Right cardiac atrium (tissue), 5 donors: ENCODE measurements at regions not wholly inside any gene's neighbourhood (a gene's known extent, or its start where the extent isn't known, plus 50 kb on each side); places are given as distances from the start of the nearest gene placed in this dataset.

Source experiments
- ATAC-seq, 2 donors: fragments of 200-7000 bp; cut with Tn5 transposase; one replicate each; pipeline versions ENCODE4 v1.8.0 to v1.9.1; 2020; ENCODE audit warnings: moderate library complexity in 2 of 2, mild to moderate bottlenecking in 1 of 2
- DNase-seq, 3 donors: peaks; one replicate each; pipeline ENCODE4 v3.0.0-alpha.2; 2020
- H3K27ac ChIP-seq: one replicate; pipeline ENCODE4 v1.5.1; 2013; ENCODE audit warnings: mild to moderate bottlenecking, low read length, control low read depth, moderate library complexity
- H3K27me3 ChIP-seq: one replicate; pipeline ENCODE4 v1.6.1; 2013; ENCODE audit not compliant: control insufficient read depth, insufficient read depth
- H3K4me1 ChIP-seq: one replicate; pipeline ENCODE4 v1.6.1; 2013; ENCODE audit warnings: low read length; ENCODE audit not compliant: control insufficient read depth, insufficient read depth
- H3K4me3 ChIP-seq: one replicate; pipeline ENCODE4 v1.5.1; 2013; ENCODE audit warnings: low read length, control low read depth
- H3K9me3 ChIP-seq: one replicate; pipeline ENCODE4 v1.6.1; 2013; ENCODE audit warnings: low read length; ENCODE audit not compliant: control insufficient read depth
- WGBS: extraction: QIAGEN DNeasy Blood & Tissue Kit; methylation state at CpG from one replicate; pipeline ENCODE4 v1.1.7; 2013; 5-methylcytosine and 5-hydroxymethylcytosine counted together
- intact Hi-C, 4 donors: fragments of 100-400 bp; cut with DNase I; formaldehyde crosslinking; loops; one replicate each; pipeline versions ENCODE4 v1.11.0 to v1.14.0; 2022 to 2023
- donor health status: healthy with polysubstance abuse.
- donor health status: DM: no; HTN: yes; CAD: no.
- donor health status: DM: no; HTN: no; CAD: no.
- donor health status: DM: no; HTN: yes; CAD: no; lungs with severe emphysema.
- donor health status: DM: yes; HTN: yes; CAD: no.

DNA sequence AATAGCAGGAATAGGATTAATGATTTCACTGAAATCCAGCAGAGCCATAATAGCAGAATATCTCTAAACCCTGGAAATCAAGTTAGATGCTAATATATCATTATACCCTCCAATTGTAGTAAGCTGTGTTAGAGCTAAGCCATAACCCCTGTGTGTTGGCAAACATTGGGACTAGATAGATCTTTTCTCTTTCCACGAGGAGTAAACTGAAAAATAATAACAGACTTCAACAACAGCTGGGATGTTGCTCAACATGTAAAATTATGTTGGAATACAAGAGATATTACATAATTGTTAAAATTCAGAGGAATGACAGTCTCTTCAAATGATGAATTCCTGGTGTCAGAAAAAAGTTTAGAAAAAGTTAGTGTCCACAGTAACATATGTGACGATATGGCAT is 383.8 kb downstream of the SNAPC1 start:
- Histone ChIP-seq H3K9me3 (no peaks in the 10 kb centered on the region), H3K4me3 (no peak overlapping the region), H3K27ac (no peak overlapping the region), H3K4me1 (no peaks in the 10 kb centered on the region), H3K27me3 (no peaks in the 10 kb centered on the region)
- no peak for ATAC-seq
- WGBS, result 57% methylated on average over 2 of the region's 2 CpGs
- DNase-seq, result no peak
- intact Hi-C loops, result no loop called here

DNA sequence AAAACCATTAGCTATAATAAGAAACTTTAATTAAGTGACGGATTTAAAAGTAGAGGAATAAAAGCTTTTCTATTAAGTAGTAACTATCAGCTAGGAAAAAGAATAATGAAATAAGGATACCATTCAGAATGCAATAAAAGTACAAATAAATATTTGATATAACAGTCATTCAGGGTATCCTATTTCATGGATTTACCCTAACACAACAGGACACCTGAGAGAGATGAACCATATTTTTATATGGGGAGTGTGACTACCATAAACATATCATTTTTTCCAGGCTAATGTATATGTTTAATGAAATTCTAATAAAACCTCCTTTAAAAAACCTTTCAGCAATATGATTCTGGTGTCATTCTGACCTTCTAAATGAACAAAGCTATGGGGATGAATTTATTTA is 393.8 kb downstream of the SNAPC1 start:
- ATAC-seq (no peak), DNase-seq (no peak)
- no peak overlapping the region for H3K4me3 ChIP-seq
- H3K4me1 ChIP-seq, result no peaks in the 10 kb centered on the region
- intact Hi-C loops, result no loop called here
- no peaks in the 10 kb centered on the region for H3K9me3 ChIP-seq
- H3K27me3 ChIP-seq, result no peaks in the 10 kb centered on the region
- 76% methylated on average over 1 of the region's 1 CpG for WGBS
- H3K27ac ChIP-seq, result no peak overlapping the region

GRCh38 chr14:62158779-62159178 is 396.6 kb downstream of the SNAPC1 start:
- 8% methylated on average over 2 of the region's 2 CpGs for WGBS
- H3K4me1 ChIP-seq, result no peaks in the 10 kb centered on the region
- H3K4me3 ChIP-seq, result no peak overlapping the region
- H3K9me3 ChIP-seq, result no peaks in the 10 kb centered on the region
- DNase-seq, result no peak
- H3K27ac ChIP-seq, result no peak overlapping the region
- intact Hi-C loops, result no loop called here
- no peak for ATAC-seq
- no peaks in the 10 kb centered on the region for H3K27me3 ChIP-seq

DNA sequence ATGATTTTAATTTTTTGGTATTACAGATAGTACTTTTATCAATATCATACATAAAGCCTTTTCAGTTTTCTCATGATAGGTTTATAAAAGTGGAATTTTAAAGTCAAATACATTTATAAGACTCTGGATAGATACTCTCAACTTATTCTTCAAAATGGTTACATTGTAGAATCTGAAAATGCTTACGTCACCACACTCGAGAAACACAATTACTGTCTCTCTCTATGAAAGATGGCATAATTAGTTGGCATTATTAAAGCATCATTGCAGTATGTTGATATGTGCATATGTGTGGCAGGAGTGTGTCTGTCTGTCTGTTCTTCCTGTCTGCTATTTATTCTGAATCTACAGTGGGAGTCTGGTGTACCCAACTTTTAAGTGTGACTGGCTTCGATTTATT is 397.1 kb downstream of the SNAPC1 start:
- WGBS, result 82% methylated on average over 3 of the region's 3 CpGs
- no peaks in the 10 kb centered on the region for H3K9me3 ChIP-seq
- H3K4me1 ChIP-seq, result no peaks in the 10 kb centered on the region
- ATAC-seq, result no peak
- no peaks in the 10 kb centered on the region for H3K27me3 ChIP-seq
- no peak overlapping the region for H3K4me3 ChIP-seq
- intact Hi-C loops, result no loop called here
- H3K27ac ChIP-seq, result no peak overlapping the region
- no peak for DNase-seq

DNA sequence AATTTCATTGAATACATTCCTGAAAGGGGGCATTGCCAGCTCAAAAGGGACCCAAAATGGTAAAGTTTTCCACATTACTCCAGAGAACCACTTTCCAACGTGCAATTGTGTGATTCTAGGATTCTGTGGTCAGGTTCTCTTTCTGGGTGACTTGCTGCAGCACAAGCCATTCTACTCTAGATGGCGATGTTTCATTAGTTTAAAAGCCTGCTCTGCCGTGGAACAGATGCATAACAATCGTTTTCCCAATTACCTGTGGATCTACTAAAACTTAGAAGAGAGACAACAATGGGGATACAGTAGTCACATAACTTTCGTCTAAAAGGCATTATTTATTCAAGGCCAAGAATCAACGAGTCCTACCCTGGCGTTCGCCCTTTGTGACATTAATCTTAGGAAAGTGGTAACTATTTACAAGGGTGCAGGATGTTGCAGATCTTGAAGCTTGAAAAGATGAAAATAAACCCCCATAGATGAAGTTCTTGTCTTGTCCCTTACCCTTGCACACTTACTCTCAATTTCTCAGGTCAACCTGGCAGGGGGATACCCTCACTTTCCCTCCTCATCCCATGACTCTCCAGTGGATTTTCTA is 400.9 kb downstream of the SNAPC1 start:
- H3K27ac ChIP-seq, result no peak overlapping the region
- intact Hi-C loops, result loop anchor here in 2 of 4 donors (10.0 kb wide), 1 partner anchor 1112 kb away; no protein-coding TSS in a partner anchor
- H3K4me3 ChIP-seq, result no peak overlapping the region
- no peaks in the 10 kb centered on the region for H3K4me1 ChIP-seq
- H3K9me3 ChIP-seq, result no peaks in the 10 kb centered on the region
- ATAC-seq (peak; percentile 59 to 61), DNase-seq (no peak)
- WGBS, result 21% methylated on average over 8 of the region's 8 CpGs
- no peaks in the 10 kb centered on the region for H3K27me3 ChIP-seq

GRCh38 chr14:62168564-62169155 is 406.4 kb downstream of the SNAPC1 start:
- ATAC-seq, result no peak
- no peak for DNase-seq
- no peak overlapping the region for H3K27ac ChIP-seq
- 43% methylated on average over 3 of the region's 3 CpGs for WGBS
- H3K27me3 ChIP-seq, result no peaks in the 10 kb centered on the region
- no peaks in the 10 kb centered on the region for H3K4me1 ChIP-seq
- H3K4me3 ChIP-seq, result no peak overlapping the region
- intact Hi-C loops, result loop anchor here in 2 of 4 donors (10.0 kb wide), 1 partner anchor 1106 kb away; no protein-coding TSS in a partner anchor
- no peaks in the 10 kb centered on the region for H3K9me3 ChIP-seq

DNA sequence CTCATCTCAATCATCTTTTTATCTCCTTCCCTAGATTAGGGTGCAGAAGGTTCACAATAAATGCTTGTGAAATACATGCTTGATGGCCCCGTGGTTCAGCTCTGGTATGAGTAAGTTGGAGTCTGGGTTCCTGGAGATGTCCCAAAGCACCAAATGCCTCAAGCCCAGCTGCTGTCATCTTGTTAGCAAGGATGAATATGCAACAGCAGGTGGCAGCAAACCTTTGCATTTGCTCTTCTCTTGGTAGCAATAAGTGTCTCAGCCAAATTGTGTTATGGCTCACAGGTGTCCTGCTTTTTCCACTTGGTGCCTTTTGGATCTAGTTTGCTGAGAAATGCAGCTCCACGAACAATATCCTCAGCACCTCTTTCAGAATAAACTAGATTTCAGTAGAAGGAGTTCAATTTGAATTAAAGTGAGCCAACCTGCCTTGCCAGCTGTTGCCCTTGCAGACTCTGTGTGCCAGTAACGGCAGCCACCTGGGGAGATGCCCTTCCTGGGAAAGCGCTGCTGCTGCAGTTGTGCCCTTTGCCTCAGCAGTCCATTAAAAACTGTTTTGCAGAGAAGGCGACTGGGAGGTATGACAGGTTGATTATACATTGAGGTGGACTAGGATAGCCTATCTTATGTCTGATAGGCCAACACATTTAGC is 417.3 kb downstream of the SNAPC1 start:
- peak in 1 of 3 donors; percentile 28 for DNase-seq
- ATAC-seq, result peak; percentile 54 to 59
- no peaks in the 10 kb centered on the region for H3K4me1 ChIP-seq
- H3K9me3 ChIP-seq, result no peaks in the 10 kb centered on the region
- H3K27ac ChIP-seq, result no peak overlapping the region
- no peaks in the 10 kb centered on the region for H3K27me3 ChIP-seq
- intact Hi-C loops, result loop anchor here in 1 of 4 donors (10.0 kb wide), 1 partner anchor 1095 kb away; no protein-coding TSS in a partner anchor
- 53% methylated on average over 5 of the region's 5 CpGs for WGBS
- H3K4me3 ChIP-seq, result no peak overlapping the region

- DNase-seq, result no peak
- Histone ChIP-seq H3K27ac (no peak overlapping the region), H3K27me3 (no peaks in the 10 kb centered on the region), H3K4me1 (no peaks in the 10 kb centered on the region), H3K9me3 (no peaks in the 10 kb centered on the region), H3K4me3 (no peak overlapping the region)
- intact Hi-C loops, result loop anchor here in 1 of 4 donors (10.0 kb wide), 1 partner anchor 1093 kb away; no protein-coding TSS in a partner anchor
- WGBS, result 89% methylated on average over 3 of the region's 3 CpGs
- no peak for ATAC-seq
Measured at GRCh38 chr14:62181591-62181990, 419.4 kb downstream of the SNAPC1 start.

DNA sequence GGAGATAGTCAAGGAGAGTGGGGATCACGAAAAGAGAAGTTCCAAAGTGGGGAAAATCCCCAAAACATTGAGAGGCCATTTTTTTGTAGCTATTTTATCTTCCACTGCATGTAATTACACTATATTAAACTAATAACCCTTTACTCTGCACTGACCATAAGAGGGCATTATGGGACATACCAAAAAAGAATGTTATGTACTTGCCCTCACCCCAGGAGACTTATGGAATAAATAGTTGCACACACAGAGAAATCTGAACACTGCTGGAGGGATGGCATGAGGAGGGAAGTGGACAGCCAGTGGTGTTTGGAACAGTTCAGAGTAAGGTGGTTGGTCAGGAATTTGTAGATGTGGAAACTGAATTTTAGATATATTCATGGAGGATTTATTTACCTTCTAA is 422.9 kb downstream of the SNAPC1 start:
- intact Hi-C loops, result loop anchor here in 1 of 4 donors (10.0 kb wide), 1 partner anchor 1090 kb away; no protein-coding TSS in a partner anchor
- no peaks in the 10 kb centered on the region for H3K27me3 ChIP-seq
- WGBS, result 50% methylated on average over 1 of the region's 1 CpG
- H3K4me3 ChIP-seq, result no peak overlapping the region
- ATAC-seq (no peak), DNase-seq (no peak)
- no peak overlapping the region for H3K27ac ChIP-seq
- H3K4me1 ChIP-seq, result no peaks in the 10 kb centered on the region
- H3K9me3 ChIP-seq, result no peaks in the 10 kb centered on the region

GRCh38 chr14:62187265-62187664 is 425.0 kb downstream of the SNAPC1 start:
- Histone ChIP-seq H3K27me3 (no peaks in the 10 kb centered on the region), H3K4me3 (no peak overlapping the region), H3K9me3 (no peaks in the 10 kb centered on the region), H3K27ac (no peak overlapping the region), H3K4me1 (no peaks in the 10 kb centered on the region)
- 38% methylated on average over 2 of the region's 2 CpGs for WGBS
- DNase-seq, result no peak
- intact Hi-C loops, result loop anchor here in 1 of 4 donors (10.0 kb wide), 1 partner anchor 1088 kb away; no protein-coding TSS in a partner anchor
- ATAC-seq, result no peak

DNA sequence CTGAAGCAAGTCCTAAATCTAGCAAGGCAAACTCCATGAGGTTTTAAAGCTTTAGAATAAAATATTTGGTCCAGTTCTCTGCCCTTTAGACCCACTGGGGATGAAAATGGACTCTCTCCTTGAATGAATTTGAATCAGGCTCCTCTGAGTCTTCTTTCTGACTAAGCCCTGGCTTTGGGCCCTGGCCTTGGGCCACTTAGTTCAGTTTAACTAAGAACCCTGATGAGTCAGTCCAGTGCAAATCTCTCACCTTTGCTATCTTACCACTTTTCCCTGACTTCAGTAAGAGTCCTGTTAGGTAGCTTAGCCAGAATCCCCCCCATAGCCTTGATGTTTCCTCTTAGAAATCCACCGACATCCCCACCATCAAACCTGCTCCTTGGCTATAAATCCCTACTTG is 427.5 kb downstream of the SNAPC1 start:
- WGBS, result 0% methylated on average over 1 of the region's 1 CpG
- no peak overlapping the region for H3K27ac ChIP-seq
- H3K27me3 ChIP-seq, result no peaks in the 10 kb centered on the region
- H3K9me3 ChIP-seq, result no peaks in the 10 kb centered on the region
- no peak for ATAC-seq
- peak in 2 of 3 donors; percentile 17 to 46 for DNase-seq
- intact Hi-C loops, result loop anchor here in 1 of 4 donors (10.0 kb wide), 1 partner anchor 1085 kb away; no protein-coding TSS in a partner anchor
- no peak overlapping the region for H3K4me3 ChIP-seq
- no peaks in the 10 kb centered on the region for H3K4me1 ChIP-seq
